ENCODE measurements at regions not wholly inside any gene's neighbourhood (a gene's known extent, or its start where the extent isn't known, plus 50 kb on each side); places are given as distances from the start of the nearest gene placed in this dataset.
"Not testable (repeated sequence)": the region's sequence is repeated elsewhere in the genome, so short reads cannot be mapped to it uniquely, and the experiment has no call there.

GRCh38 chr16:70014915-70015314 is 63.8 kb downstream of the CLEC18A start:
- DNase-seq (ENCODE audit: low read depth in 2 of 2): peak; percentile 22 to 53
- H3K4me3 ChIP-seq (replicated peaks in 1 of 2; ENCODE audit: low read depth in 2 of 2, low read length in 2 of 2): not testable (repeated sequence)

DNA sequence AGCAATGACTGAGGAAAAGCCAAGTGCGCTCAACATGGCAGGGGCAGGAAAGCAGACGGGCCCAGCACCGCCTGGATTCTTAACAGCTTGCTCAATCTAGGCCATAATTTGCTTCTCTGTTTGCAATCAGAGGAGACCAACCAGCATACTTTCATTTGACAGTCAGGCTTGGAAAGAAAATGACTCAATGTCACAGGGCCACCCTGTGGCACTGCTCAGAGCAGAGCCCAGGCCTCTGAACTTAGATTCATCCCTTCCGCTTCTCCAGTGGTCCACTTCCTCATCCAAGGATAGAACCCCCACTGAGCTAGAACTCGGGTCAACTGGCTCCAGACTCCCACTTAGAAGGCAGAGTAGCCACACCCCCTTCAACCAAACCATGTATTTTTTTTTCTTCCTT is 65.6 kb downstream of the CLEC18A start:
- not testable (repeated sequence) for H3K4me3 ChIP-seq (replicated peaks in 1 of 2; ENCODE audit: low read depth in 2 of 2, low read length in 2 of 2); DNase-seq (ENCODE audit: low read depth in 2 of 2)

DNA sequence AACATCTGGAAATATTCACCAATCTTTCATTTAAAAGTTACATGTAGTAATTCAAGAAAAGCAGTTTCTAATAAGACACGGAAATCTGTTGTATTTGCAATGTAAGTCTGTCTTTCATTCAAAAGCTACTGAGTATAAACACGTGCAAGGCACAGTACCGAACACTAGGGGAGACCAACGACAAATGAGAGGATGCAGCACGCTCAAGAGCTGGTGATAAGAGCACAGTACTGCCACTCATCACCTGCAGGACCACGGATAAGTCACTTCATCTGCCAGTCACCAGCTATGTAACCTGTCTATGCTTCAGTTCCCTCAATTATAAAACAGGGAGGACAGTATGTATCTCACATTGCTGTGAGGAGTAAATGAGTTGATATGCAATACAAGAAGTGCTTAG is 67.1 kb downstream of the CLEC18A start:
- TF ChIP-seq, protein P1, sequence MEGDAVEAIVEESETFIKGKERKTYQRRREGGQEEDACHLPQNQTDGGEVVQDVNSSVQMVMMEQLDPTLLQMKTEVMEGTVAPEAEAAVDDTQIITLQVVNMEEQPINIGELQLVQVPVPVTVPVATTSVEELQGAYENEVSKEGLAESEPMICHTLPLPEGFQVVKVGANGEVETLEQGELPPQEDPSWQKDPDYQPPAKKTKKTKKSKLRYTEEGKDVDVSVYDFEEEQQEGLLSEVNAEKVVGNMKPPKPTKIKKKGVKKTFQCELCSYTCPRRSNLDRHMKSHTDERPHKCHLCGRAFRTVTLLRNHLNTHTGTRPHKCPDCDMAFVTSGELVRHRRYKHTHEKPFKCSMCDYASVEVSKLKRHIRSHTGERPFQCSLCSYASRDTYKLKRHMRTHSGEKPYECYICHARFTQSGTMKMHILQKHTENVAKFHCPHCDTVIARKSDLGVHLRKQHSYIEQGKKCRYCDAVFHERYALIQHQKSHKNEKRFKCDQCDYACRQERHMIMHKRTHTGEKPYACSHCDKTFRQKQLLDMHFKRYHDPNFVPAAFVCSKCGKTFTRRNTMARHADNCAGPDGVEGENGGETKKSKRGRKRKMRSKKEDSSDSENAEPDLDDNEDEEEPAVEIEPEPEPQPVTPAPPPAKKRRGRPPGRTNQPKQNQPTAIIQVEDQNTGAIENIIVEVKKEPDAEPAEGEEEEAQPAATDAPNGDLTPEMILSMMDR (IDR thresholded peaks at IDR 0.05; ENCODE audit: low read depth, low read length): peak; percentile 13
- H3K4me3 ChIP-seq (replicated peaks in 1 of 2; ENCODE audit: low read depth in 2 of 2, low read length in 2 of 2): no peak overlapping the region
- DNase-seq (ENCODE audit: low read depth in 2 of 2): peak; percentile 15 to 20

- DNase-seq (ENCODE audit: low read depth in 2 of 2); H3K4me3 ChIP-seq (replicated peaks in 1 of 2; ENCODE audit: low read depth in 2 of 2, low read length in 2 of 2): not testable (repeated sequence)
Observed at GRCh38 chr16:70023207-70023606, 72.1 kb downstream of the CLEC18A start.

- not testable (repeated sequence) for H3K4me3 ChIP-seq (replicated peaks in 1 of 2; ENCODE audit: low read depth in 2 of 2, low read length in 2 of 2); DNase-seq (ENCODE audit: low read depth in 2 of 2)
Observed at GRCh38 chr16:70023956-70024355, 72.8 kb downstream of the CLEC18A start.

- not testable (repeated sequence) for H3K4me3 ChIP-seq (replicated peaks in 1 of 2; ENCODE audit: low read depth in 2 of 2, low read length in 2 of 2)
- peak; percentile 80 to 85 for DNase-seq (ENCODE audit: low read depth in 2 of 2)
Observed at GRCh38 chr16:70026165-70026854, 75.2 kb downstream of the CLEC18A start.

GRCh38 chr16:70032906-70033305 is 81.2 kb upstream of the PDPR start:
- DNase-seq (ENCODE audit: low read depth in 2 of 2); H3K4me3 ChIP-seq (replicated peaks in 1 of 2; ENCODE audit: low read depth in 2 of 2, low read length in 2 of 2): not testable (repeated sequence)

DNA sequence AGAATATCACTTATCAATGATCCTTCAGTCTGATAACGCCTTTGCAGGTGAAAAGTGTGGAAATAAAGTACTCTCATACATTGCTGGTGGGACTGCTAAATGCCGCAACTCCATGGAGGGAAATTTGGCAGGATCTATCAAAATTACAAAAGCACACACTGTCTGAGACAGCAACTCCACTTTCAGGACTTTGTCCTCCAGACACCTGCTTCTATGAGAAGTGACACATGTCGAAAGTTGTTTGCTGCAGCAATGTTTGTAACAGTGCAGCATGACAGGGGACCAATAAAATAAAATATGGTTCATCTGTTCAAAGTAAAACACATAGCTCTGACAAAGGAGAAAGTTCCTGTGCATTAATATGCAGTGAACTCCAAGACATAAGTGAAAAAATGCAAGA is 76.2 kb upstream of the PDPR start:
- not testable (repeated sequence) for DNase-seq (ENCODE audit: low read depth in 2 of 2); H3K4me3 ChIP-seq (replicated peaks in 1 of 2; ENCODE audit: low read depth in 2 of 2, low read length in 2 of 2)

DNA sequence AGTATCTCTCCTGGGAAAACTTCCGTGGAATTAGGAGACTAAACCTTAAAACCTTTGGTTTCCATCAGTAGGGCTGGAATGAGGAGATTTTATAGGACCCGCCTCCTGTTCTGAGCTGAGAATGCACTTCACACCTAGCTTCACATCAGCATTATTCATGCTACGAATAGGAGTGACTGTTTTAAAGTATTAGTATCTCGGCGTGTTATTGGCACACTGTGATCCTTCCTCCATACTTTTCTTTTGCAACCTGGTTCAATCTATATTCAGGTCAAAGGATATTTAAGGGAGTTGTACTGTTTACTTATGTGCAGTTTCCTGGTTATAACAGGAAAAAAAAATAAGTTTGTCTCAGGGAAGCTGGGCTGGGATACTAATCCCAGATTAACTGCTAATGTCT is 73.6 kb upstream of the PDPR start:
- not testable (repeated sequence) for H3K4me3 ChIP-seq (replicated peaks in 1 of 2; ENCODE audit: low read depth in 2 of 2, low read length in 2 of 2); DNase-seq (ENCODE audit: low read depth in 2 of 2)

DNA sequence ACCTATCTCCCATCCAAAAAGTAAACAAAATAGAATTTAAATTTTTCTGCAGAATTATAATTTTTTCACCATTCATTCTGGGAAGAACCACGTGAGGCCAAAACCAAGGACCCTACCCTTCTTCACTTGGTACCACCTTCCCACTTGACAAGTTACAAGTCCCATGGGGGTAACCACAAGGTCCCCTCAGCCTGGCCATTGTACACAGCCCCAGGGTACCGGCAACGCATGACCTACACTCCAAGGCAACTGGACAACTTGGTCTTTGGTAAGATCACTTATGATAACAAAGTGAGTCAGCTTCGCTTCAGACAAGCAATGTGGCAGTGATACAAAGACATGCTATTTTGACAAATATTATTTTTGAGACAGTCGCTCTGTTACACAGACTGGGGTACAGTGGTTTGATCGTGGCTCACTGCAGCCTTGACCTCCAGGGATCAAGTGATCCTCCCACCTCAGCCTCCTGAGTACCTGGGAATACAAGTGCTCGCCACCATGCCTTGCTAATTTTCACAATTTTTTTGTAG is 70.5 kb upstream of the PDPR start:
- H3K4me3 ChIP-seq (replicated peaks in 1 of 2; ENCODE audit: low read depth in 2 of 2, low read length in 2 of 2): not testable (repeated sequence)
- DNase-seq (ENCODE audit: low read depth in 2 of 2): peak in 1 of 2 donors; percentile 30

- not testable (repeated sequence) for DNase-seq (ENCODE audit: low read depth in 2 of 2); H3K4me3 ChIP-seq (replicated peaks in 1 of 2; ENCODE audit: low read depth in 2 of 2, low read length in 2 of 2)
Observed at GRCh38 chr16:70046560-70046959, 67.6 kb upstream of the PDPR start.

- not testable (repeated sequence) for DNase-seq (ENCODE audit: low read depth in 2 of 2); H3K4me3 ChIP-seq (replicated peaks in 1 of 2; ENCODE audit: low read depth in 2 of 2, low read length in 2 of 2)
Observed at GRCh38 chr16:70048083-70048482, 66.0 kb upstream of the PDPR start.

- DNase-seq (ENCODE audit: low read depth in 2 of 2): peak in 1 of 2 donors; percentile 7
- not testable (repeated sequence) for H3K4me3 ChIP-seq (replicated peaks in 1 of 2; ENCODE audit: low read depth in 2 of 2, low read length in 2 of 2)
Observed at GRCh38 chr16:70058056-70058455, 56.1 kb upstream of the PDPR start.

DNA sequence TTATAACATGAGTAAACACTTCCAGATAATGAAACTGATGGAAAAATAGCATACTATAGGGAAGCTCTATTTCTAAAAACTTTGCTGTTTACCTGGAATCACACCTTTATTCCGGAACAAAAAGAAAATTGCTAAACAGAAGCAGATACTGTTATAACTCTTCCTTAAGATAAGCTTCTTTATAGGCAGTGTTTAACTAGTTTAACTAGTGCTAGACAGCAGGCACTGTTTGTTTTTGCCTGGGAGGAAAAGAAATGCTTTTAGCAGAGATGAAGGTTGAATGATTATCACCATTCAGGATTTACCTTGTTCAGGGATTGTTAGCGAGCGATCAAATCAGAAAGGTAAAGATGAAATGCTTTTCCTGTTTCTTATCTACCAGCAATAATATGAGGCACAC is 54.7 kb upstream of the PDPR start:
- not testable (repeated sequence) for DNase-seq (ENCODE audit: low read depth in 2 of 2); H3K4me3 ChIP-seq (replicated peaks in 1 of 2; ENCODE audit: low read depth in 2 of 2, low read length in 2 of 2)

DNA sequence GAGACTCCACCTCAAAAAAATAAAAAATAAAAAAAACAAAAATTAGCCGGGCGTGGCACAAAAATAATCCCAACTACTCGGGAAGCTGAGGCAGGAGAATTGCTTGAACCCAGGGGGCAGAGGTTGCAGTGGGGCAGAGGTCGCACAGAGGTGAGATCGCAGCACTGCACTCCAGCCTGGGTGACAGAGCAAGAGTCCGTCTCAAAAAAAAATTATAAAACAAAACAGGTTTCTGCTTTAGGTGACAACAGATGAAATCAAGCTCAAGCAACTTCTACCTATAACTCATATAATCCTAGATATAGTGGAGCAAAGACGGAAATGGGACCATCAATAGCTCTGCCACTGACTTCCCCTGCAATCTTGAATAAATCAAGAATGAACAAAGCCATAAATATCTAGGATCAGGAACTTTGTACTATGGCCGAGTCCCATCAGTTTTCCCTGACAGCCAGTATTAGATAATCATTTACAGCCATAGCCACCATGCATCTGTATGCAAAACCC is 53.6 kb upstream of the PDPR start:
- not testable (repeated sequence) for DNase-seq (ENCODE audit: low read depth in 2 of 2); H3K4me3 ChIP-seq (replicated peaks in 1 of 2; ENCODE audit: low read depth in 2 of 2, low read length in 2 of 2)

DNA sequence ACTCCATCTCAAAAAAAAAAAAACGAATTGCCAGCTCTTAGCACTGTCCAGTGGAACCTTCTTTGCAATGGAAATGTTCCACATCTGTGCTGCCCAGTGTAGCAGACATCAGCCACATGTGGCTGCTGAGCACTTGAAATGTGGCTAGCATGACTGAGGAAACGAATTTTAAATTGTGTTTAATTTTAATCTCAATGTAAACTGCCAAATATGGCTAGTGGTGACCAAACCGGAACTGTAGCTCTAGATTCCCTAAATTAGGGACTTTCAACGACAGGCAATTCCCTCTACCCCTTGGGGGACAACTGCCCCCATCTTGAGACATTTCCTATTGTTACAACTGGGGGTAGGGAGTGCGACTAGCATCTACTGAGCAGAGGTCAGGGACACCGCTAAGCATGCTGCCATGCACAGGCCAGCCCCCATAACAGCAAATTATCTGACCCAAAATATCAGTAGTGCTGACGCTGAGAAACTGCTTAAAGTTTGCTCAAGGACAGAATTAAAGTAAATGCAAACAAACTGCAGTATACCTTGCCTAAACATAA is 52.4 kb upstream of the PDPR start:
- not testable (repeated sequence) for H3K4me3 ChIP-seq (replicated peaks in 1 of 2; ENCODE audit: low read depth in 2 of 2, low read length in 2 of 2); DNase-seq (ENCODE audit: low read depth in 2 of 2)

GRCh38 chr16:70062947-70063346 is 51.2 kb upstream of the PDPR start:
- not testable (repeated sequence) for H3K4me3 ChIP-seq (replicated peaks in 1 of 2; ENCODE audit: low read depth in 2 of 2, low read length in 2 of 2); DNase-seq (ENCODE audit: low read depth in 2 of 2)

Data from cardiac fibroblast (primary cell).